Stomach (tissue), 4 donors: ENCODE measurements at regions not wholly inside any gene's neighbourhood (a gene's known extent, or its start where the extent isn't known, plus 50 kb on each side); places are given as distances from the start of the nearest gene placed in this dataset.

Experiments used
- POLR2A ChIP-seq, 4 donors: fragments of 450-650 bp; IDR thresholded peaks; one replicate each; pipeline ENCODE4 v1.6.1; 2016; ENCODE audit warnings: antibody characterized with exemption in 4 of 4, control low read depth in 2 of 4, mild to moderate bottlenecking in 1 of 4, moderate library complexity in 1 of 4
- POLR2AphosphoS5 ChIP-seq, 3 donors: sonication (generic); formaldehyde crosslinking; IDR thresholded peaks; one replicate each; pipeline ENCODE4 v1.6.1; 2016; ENCODE audit warnings: antibody characterized with exemption in 3 of 3
- TF ChIP-seq, protein P1 (sequence below), 7 experiments: fragments of 450-650 bp in 4 of 7; fragments of 200-600 bp in 3 of 7; sonication (generic) in 3 of 7; IDR thresholded peaks; one replicate each; pipeline ENCODE4 v1.5.1; 2016 to 2019; ENCODE audit warnings: antibody characterized with exemption in 7 of 7, control low read depth in 2 of 7, mild to moderate bottlenecking in 1 of 7

DNA sequence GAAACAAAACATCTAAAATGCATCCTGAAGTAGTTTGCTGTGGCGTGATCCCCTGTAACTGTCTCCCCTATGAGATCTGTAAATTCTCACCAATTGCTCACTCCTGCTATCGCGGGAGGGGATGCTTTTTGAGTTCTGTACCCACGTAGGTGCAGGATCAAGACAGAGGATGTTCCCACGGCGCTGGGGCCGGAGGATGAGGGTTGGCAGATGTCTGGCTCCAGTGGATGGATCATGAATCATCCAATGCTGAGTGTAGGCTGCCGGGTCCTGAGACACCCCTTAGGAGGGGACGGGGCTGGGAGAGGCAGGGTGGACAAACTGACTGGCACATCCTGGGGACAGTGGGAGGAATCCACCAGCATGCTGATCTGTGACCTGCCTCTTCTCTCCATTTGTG lies 224.4 kb downstream of the USP6NL start:
- TF ChIP-seq, protein P1, sequence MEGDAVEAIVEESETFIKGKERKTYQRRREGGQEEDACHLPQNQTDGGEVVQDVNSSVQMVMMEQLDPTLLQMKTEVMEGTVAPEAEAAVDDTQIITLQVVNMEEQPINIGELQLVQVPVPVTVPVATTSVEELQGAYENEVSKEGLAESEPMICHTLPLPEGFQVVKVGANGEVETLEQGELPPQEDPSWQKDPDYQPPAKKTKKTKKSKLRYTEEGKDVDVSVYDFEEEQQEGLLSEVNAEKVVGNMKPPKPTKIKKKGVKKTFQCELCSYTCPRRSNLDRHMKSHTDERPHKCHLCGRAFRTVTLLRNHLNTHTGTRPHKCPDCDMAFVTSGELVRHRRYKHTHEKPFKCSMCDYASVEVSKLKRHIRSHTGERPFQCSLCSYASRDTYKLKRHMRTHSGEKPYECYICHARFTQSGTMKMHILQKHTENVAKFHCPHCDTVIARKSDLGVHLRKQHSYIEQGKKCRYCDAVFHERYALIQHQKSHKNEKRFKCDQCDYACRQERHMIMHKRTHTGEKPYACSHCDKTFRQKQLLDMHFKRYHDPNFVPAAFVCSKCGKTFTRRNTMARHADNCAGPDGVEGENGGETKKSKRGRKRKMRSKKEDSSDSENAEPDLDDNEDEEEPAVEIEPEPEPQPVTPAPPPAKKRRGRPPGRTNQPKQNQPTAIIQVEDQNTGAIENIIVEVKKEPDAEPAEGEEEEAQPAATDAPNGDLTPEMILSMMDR (IDR thresholded peaks at IDR 0.05), result no peak
- TF ChIP-seq POLR2A (IDR thresholded peaks at IDR 0.05), result no peak
- TF ChIP-seq POLR2AphosphoS5 (IDR thresholded peaks at IDR 0.05), result no peak
